HEK293T (cell line): ENCODE measurements at regions not wholly inside any gene's neighbourhood (a gene's known extent, or its start where the extent isn't known, plus 50 kb on each side); places are given as distances from the start of the nearest gene placed in this dataset.

Experiments used
- CTCF ChIA-PET: fragments of 350-600 bp; formaldehyde crosslinking; extraction: SDS; loops from one replicate; lab custom pipeline; 2021; ENCODE audit warnings: antibody characterized with exemption, inconsistent platforms; lab: Yijun Ruan, JAX
- POLR2A ChIA-PET: fragments of 350-600 bp; formaldehyde crosslinking; extraction: SDS; loops from one replicate; lab custom pipeline; 2020; ENCODE audit warnings: antibody characterized with exemption, inconsistent platforms; lab: Yijun Ruan, JAX
- DNase-seq: peaks from one replicate; pipeline ENCODE4 v3.0.0; 2012; ENCODE audit warnings: mixed read lengths; ENCODE audit errors: extremely low spot score
- ARNT ChIP-seq: fragments of 450-650 bp; IDR thresholded peaks from 2 replicates; pipeline ENCODE4 v1.6.1; 2017; ENCODE audit warnings: mild to moderate bottlenecking
- BHLHE40 ChIP-seq: fragments of 450-650 bp; IDR thresholded peaks from 2 replicates; pipeline ENCODE4 v1.6.1; 2016; ENCODE audit warnings: mild to moderate bottlenecking, moderate library complexity, borderline replicate concordance
- CTBP1 ChIP-seq: fragments of 450-650 bp; IDR thresholded peaks from 2 replicates; pipeline ENCODE4 v1.6.1; 2016; ENCODE audit warnings: borderline replicate concordance
- ELF4 ChIP-seq: fragments of 450-650 bp; IDR thresholded peaks from 2 replicates; pipeline ENCODE4 v1.6.1; 2017; ENCODE audit warnings: antibody characterized with exemption
- FOXA1 ChIP-seq: fragments of 450-650 bp; IDR thresholded peaks from 2 replicates; pipeline ENCODE4 v1.6.1; 2016; ENCODE audit warnings: mild to moderate bottlenecking
- FOXK2 ChIP-seq: fragments of 450-650 bp; IDR thresholded peaks from 2 replicates; pipeline ENCODE4 v1.6.1; 2016; ENCODE audit warnings: mild to moderate bottlenecking
- FOXM1 ChIP-seq: fragments of 450-650 bp; IDR thresholded peaks from 2 replicates; pipeline ENCODE4 v1.6.1; 2017; ENCODE audit warnings: mild to moderate bottlenecking, borderline replicate concordance
- HDGF ChIP-seq: fragments of 450-650 bp; IDR thresholded peaks from 2 replicates; pipeline ENCODE4 v1.6.1; 2017; ENCODE audit warnings: antibody characterized with exemption, borderline replicate concordance
- L3MBTL2 ChIP-seq: fragments of 450-650 bp; conservative IDR thresholded peaks from 2 replicates; pipeline ENCODE4 v1.6.1; 2016; ENCODE audit warnings: mild to moderate bottlenecking
- LEF1 ChIP-seq: fragments of 450-650 bp; IDR thresholded peaks from 2 replicates; pipeline ENCODE4 v1.6.1; 2017; ENCODE audit warnings: mild to moderate bottlenecking, borderline replicate concordance
- NFRKB ChIP-seq: fragments of 450-650 bp; IDR thresholded peaks from 2 replicates; pipeline ENCODE4 v1.6.1; 2016; ENCODE audit warnings: mild to moderate bottlenecking, moderate library complexity
- SP1 ChIP-seq: fragments of 450-650 bp; IDR thresholded peaks from 2 replicates; pipeline ENCODE4 v1.6.1; 2017
- SUZ12 ChIP-seq: fragments of 450-650 bp; IDR thresholded peaks from 2 replicates; pipeline ENCODE4 v1.6.1; 2016; ENCODE audit warnings: mild to moderate bottlenecking
- TARDBP ChIP-seq: fragments of 450-650 bp; IDR thresholded peaks from 2 replicates; pipeline ENCODE4 v1.6.1; 2016
- ZNF384 ChIP-seq: fragments of 450-650 bp; IDR thresholded peaks from 2 replicates; pipeline ENCODE4 v1.6.1; 2016
- TF ChIP-seq, protein P1 (sequence below): fragments of 450-650 bp; IDR thresholded peaks from 2 replicates; pipeline ENCODE4 v1.6.1; 2016

DNA sequence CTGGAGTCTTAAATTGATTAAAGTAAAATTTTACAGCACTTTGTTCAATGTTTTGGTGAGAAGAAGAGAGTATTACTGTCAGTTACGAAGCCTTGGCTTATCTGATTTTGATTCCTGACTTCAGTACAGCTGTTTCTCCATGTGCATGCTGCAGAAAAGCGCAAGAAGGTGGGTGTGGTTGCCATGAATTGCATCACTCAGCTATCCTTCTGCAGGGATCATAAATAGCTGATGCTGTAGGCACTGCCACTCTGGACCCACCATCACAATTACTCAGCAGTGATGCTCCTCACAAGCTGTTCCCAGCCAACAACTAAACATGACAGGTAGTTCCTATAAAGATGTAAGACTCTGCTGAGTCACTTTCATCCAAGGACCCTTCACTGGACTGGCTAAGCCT is 321.2 kb downstream of the IRS2 start:
- ChIA-PET CTCF (no interaction called here), POLR2A (no interaction called here)
- TF ChIP-seq NFRKB (no peak), FOXM1 (no peak), LEF1 (no peak), SUZ12 (no peak), ARNT (no peak), ZNF384 (no peak), HDGF (no peak), CTBP1 (no peak), FOXK2 (no peak), SP1 (no peak)
- no peak for DNase-seq

DNA sequence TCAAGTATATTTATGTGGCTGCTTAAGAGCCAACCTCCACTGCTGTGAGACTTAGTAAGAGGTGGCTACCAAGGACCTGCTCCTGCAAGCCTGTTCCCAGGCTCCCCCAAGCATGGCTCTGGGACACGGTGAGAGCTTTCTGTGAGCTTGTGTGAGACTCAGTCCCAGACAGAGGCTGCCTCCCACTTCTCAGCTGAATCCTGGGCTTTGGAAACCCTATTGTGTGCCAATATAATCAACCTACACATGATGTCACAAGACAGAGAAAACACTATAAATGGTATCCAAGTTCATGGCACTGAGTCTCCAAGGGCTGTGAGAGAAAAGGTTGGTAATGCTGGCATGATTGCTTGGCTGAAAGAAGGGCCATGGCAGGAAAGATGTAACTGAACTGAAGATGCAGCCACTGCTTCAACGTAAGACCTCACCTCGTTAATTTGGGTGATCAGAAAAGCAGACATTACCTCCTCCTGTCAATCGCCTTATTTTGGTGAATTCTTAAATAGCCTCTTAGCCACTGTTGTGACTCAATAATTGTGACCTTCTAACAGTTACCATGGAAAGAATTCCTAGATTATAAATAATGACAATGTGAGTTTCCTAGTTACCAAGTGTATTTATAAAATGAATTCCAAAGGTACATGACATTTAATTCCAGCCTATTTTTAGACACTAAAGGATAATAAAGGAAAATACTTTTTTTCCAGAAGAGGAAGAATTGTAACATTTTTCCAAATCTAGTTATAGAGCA is 332.0 kb downstream of the IRS2 start:
- ChIA-PET CTCF (no interaction called here), POLR2A (no interaction called here)
- TF ChIP-seq ELF4: no peak
- TF ChIP-seq FOXM1: no peak
- TF ChIP-seq CTBP1: no peak
- TF ChIP-seq, protein P1, sequence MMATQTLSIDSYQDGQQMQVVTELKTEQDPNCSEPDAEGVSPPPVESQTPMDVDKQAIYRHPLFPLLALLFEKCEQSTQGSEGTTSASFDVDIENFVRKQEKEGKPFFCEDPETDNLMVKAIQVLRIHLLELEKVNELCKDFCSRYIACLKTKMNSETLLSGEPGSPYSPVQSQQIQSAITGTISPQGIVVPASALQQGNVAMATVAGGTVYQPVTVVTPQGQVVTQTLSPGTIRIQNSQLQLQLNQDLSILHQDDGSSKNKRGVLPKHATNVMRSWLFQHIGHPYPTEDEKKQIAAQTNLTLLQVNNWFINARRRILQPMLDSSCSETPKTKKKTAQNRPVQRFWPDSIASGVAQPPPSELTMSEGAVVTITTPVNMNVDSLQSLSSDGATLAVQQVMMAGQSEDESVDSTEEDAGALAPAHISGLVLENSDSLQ: no peak
- TF ChIP-seq SUZ12: no peak
- no peak for TF ChIP-seq BHLHE40
- no peak for TF ChIP-seq NFRKB
- no peak for TF ChIP-seq L3MBTL2
- no peak for TF ChIP-seq ARNT
- TF ChIP-seq FOXK2: no peak
- TF ChIP-seq SP1: no peak
- TF ChIP-seq FOXA1: no peak
- no peak for TF ChIP-seq LEF1
- TF ChIP-seq ZNF384: no peak
- no peak for TF ChIP-seq HDGF
- no peak for TF ChIP-seq TARDBP
- no peak for DNase-seq

DNA sequence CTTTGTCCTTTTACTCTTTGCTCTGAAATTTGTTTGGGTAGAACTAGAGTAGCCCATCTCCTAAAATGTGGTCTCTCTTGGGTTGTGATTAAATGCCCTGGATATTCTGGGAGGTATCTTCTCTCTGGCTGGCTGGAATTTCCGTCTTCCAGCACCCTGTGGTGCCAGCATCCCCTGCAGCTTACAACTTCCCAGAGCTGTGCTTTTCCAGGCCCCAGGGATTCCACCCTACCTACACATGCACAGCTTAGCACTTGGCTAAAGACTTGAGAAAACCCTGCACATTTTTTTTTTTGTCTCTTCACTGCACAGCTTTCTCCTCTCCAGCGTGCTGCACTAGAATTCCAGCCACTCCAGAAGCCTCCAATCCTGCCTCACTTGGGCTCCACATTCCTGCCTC is 334.7 kb downstream of the IRS2 start:
- CTCF ChIA-PET: interaction anchor here (0.6 kb wide), 1 partner anchor 266 kb away, joined by 3 read pairs; no protein-coding TSS in a partner anchor
- no peak for DNase-seq
- POLR2A ChIA-PET: no interaction called here
- TF ChIP-seq FOXA1: no peak
- TF ChIP-seq SP1: no peak
- TF ChIP-seq L3MBTL2: no peak
- no peak for TF ChIP-seq HDGF
- TF ChIP-seq NFRKB: no peak
- TF ChIP-seq FOXM1: no peak
- TF ChIP-seq, protein P1: no peak
- TF ChIP-seq LEF1: no peak
- no peak for TF ChIP-seq ARNT
- no peak for TF ChIP-seq ZNF384
- no peak for TF ChIP-seq ELF4
- no peak for TF ChIP-seq BHLHE40
- no peak for TF ChIP-seq SUZ12
- TF ChIP-seq FOXK2: no peak
- no peak for TF ChIP-seq CTBP1
- TF ChIP-seq TARDBP: no peak

DNA sequence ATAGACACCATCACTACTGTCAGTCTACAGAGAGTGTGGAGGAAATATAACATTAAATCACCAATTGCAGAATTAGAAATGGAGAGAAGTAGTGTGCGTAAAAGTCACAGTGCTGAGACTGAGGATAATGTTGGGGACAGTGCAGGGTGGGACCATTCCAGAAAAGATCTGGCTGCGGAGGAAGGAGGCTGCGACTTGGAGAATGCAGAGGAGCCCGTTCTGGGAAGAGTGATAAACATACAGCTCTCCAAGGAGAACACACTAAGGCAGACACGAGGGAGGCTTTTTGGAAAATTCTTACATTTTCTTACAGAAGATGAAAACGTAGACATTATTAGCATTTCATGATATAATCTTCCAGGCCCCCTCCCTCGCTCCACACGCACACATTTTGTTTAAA is 337.8 kb downstream of the IRS2 start:
- POLR2A ChIA-PET: no interaction called here
- TF ChIP-seq FOXK2 (no peak), FOXM1 (no peak)
- TF ChIP-seq, protein P1: no peak
- CTCF ChIA-PET: no interaction called here

DNA sequence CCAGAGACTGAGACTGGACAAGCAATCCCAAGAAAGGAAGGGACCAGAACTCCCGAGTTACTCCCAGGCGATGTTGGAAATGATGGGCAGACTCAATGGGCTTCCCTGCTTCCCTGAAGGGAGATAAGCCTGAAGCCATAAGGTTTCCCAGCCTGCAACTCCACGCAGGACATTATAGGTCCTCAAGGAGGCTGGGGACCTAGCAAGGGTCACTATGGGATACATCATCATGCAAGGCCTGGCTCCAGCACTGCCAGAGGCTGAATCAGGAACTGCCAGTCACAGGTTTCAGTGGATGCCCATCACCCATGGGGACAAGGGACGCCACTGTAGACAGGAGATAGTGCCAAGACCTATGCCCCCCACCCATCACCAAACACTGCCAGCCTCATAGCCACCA is 338.7 kb downstream of the IRS2 start:
- POLR2A ChIA-PET: no interaction called here
- DNase-seq: no peak
- CTCF ChIA-PET: no interaction called here
- TF ChIP-seq FOXA1 (no peak), LEF1 (no peak), TARDBP (no peak), L3MBTL2 (no peak), SUZ12 (no peak)

More for the DNA sequence above, 337.8 kb downstream of the IRS2 start:
- no peak for DNase-seq

DNA sequence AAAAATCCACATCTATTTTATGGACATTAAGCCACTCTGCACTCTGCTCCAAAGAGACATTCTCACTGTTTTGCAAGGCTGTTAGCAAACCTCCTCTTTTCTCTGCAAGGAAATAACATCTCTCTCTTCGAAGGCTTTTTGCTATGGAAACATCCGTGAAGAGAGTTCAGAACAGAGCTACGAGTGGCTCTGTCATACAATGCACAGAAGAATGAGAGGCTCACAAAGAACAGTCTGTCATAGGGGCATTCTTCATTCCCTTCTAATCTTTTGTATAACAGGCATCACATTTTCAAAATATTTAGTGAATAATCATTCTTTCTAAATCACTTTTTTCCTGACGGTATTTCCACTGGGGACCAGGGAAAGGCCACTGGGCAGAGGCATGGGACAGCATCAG is 346.1 kb downstream of the IRS2 start:
- CTCF ChIA-PET: no interaction called here

More for the DNA sequence above, 346.1 kb downstream of the IRS2 start:
- TF ChIP-seq LEF1 (no peak), CTBP1 (no peak), FOXK2 (no peak), SUZ12 (no peak), ZNF384 (no peak), SP1 (no peak), HDGF (no peak), BHLHE40 (no peak), ARNT (no peak)
- no peak for DNase-seq
- POLR2A ChIA-PET: no interaction called here
